Parathyroid adenoma (tissue), 2 donors: ENCODE measurements at regions not wholly inside any gene's neighbourhood (a gene's known extent, or its start where the extent isn't known, plus 50 kb on each side); places are given as distances from the start of the nearest gene placed in this dataset.

Source experiments
- H2AFZ ChIP-seq: fragments of 300-600 bp; sonication (generic); one replicate; pipeline ENCODE4 v1.7.0; 2017; ENCODE audit warnings: antibody characterized with exemption, mild to moderate bottlenecking
- H3K27ac ChIP-seq: fragments of 300-600 bp; sonication (generic); one replicate; pipeline ENCODE4 v1.7.0; 2017
- H3K27me3 ChIP-seq: fragments of 300-600 bp; sonication (generic); one replicate; pipeline ENCODE4 v1.7.0; 2017; ENCODE audit warnings: low read length; ENCODE audit not compliant: control insufficient read depth, insufficient read depth
- H3K36me3 ChIP-seq: fragments of 300-600 bp; sonication (generic); one replicate; pipeline ENCODE4 v1.7.0; 2017; ENCODE audit warnings: low read length; ENCODE audit not compliant: control insufficient read depth, insufficient read depth
- H3K4me1 ChIP-seq: fragments of 300-600 bp; sonication (generic); one replicate; pipeline ENCODE4 v1.7.0; 2017; ENCODE audit warnings: control low read depth
- H3K4me2 ChIP-seq: fragments of 300-600 bp; sonication (generic); one replicate; pipeline ENCODE4 v1.7.0; 2017; ENCODE audit warnings: low read length
- H3K4me3 ChIP-seq: fragments of 300-600 bp; sonication (generic); one replicate; pipeline ENCODE4 v1.7.0; 2017; ENCODE audit warnings: low read depth, low read length
- H3K79me2 ChIP-seq: fragments of 300-600 bp; sonication (generic); one replicate; pipeline ENCODE4 v1.7.0; 2017; ENCODE audit warnings: control low read depth
- H3K9ac ChIP-seq: fragments of 300-600 bp; sonication (generic); one replicate; pipeline ENCODE4 v1.7.0; 2017; ENCODE audit warnings: mild to moderate bottlenecking
- H3K9me3 ChIP-seq: fragments of 300-600 bp; sonication (generic); one replicate; pipeline ENCODE4 v1.7.0; 2017; ENCODE audit warnings: low read length; ENCODE audit not compliant: control insufficient read depth
- CTCF ChIP-seq: fragments of 300-600 bp; sonication (generic); IDR thresholded peaks from one replicate; pipeline ENCODE4 v1.7.0; 2017; ENCODE audit warnings: antibody characterized with exemption, mild to moderate bottlenecking
- donor health status: primary hyperparathyroidism.

GRCh38 chr15:35705884-35706585 is 160.1 kb upstream of the DPH6 start:
- H3K79me2 ChIP-seq, result no peaks in the 10 kb centered on the region
- peaks cover 24% of the 10 kb centered on the region for H3K4me1 ChIP-seq
- TF ChIP-seq CTCF, result no peak

GRCh38 chr15:35712956-35713355 is 167.0 kb upstream of the DPH6 start:
- Histone ChIP-seq H3K27ac (no peak overlapping the region), H3K4me3 (no peak overlapping the region), H3K27me3 (no peaks in the 10 kb centered on the region), H3K4me2 (no peak overlapping the region), H3K36me3 (no peaks in the 10 kb centered on the region), H3K79me2 (no peaks in the 10 kb centered on the region), H3K4me1 (no peaks in the 10 kb centered on the region), H2AFZ (no peak overlapping the region), H3K9ac (no peak overlapping the region), H3K9me3 (no peaks in the 10 kb centered on the region)
- no peak for TF ChIP-seq CTCF

More at GRCh38 chr15:35705884-35706585, 160.1 kb upstream of the DPH6 start:
- Histone ChIP-seq H3K36me3 (no peaks in the 10 kb centered on the region), H3K9me3 (no peaks in the 10 kb centered on the region), H3K27me3 (no peaks in the 10 kb centered on the region), H3K4me2 (peak overlapping the region; percentile 39), H3K4me3 (peak overlapping the region; percentile 9), H3K27ac (peak overlapping the region; percentile 81), H3K9ac (no peak overlapping the region), H2AFZ (peak overlapping the region; percentile 75)

- TF ChIP-seq CTCF, result no peak
- Histone ChIP-seq H3K4me3 (no peak overlapping the region), H2AFZ (no peak overlapping the region), H3K27me3 (no peaks in the 10 kb centered on the region), H3K4me1 (no peaks in the 10 kb centered on the region), H3K9ac (no peak overlapping the region), H3K36me3 (no peaks in the 10 kb centered on the region), H3K27ac (no peak overlapping the region), H3K4me2 (no peak overlapping the region), H3K9me3 (no peaks in the 10 kb centered on the region), H3K79me2 (no peaks in the 10 kb centered on the region)
Observed at GRCh38 chr15:35713733-35714132, 167.8 kb upstream of the DPH6 start.

- H3K36me3 ChIP-seq, result no peaks in the 10 kb centered on the region
- H3K27ac ChIP-seq, result no peak overlapping the region
- no peak for TF ChIP-seq CTCF
- H3K4me1 ChIP-seq, result no peaks in the 10 kb centered on the region
- H3K9ac ChIP-seq, result no peak overlapping the region
- peak overlapping the region; percentile 1 for H2AFZ ChIP-seq
- no peak overlapping the region for H3K4me2 ChIP-seq
- H3K4me3 ChIP-seq, result no peak overlapping the region
- H3K27me3 ChIP-seq, result no peaks in the 10 kb centered on the region
- H3K79me2 ChIP-seq, result no peaks in the 10 kb centered on the region
- H3K9me3 ChIP-seq, result no peaks in the 10 kb centered on the region
Observed at GRCh38 chr15:35717721-35718120, 171.8 kb upstream of the DPH6 start.

GRCh38 chr15:35720019-35720418 is 174.1 kb upstream of the DPH6 start:
- Histone ChIP-seq H3K9me3 (no peaks in the 10 kb centered on the region), H3K27ac (no peak overlapping the region), H3K4me3 (no peak overlapping the region), H3K4me1 (peaks cover 4% of the 10 kb centered on the region), H3K36me3 (no peaks in the 10 kb centered on the region), H2AFZ (no peak overlapping the region), H3K9ac (no peak overlapping the region), H3K4me2 (no peak overlapping the region), H3K79me2 (no peaks in the 10 kb centered on the region), H3K27me3 (no peaks in the 10 kb centered on the region)
- TF ChIP-seq CTCF, result no peak
